Hematopoietic multipotent progenitor cell treated with erythropoietin and hydrocortisone succinate and interleukin-3 and kit ligand, for 17 days (in vitro differentiated cells): ENCODE measurements at regions not wholly inside any gene's neighbourhood (a gene's known extent, or its start where the extent isn't known, plus 50 kb on each side); places are given as distances from the start of the nearest gene placed in this dataset.

ENCODE experiments used
- DNase-seq: peaks from one replicate; pipeline ENCODE4 v3.0.0-alpha.2; 2015; ENCODE audit warnings: low spot score

DNA sequence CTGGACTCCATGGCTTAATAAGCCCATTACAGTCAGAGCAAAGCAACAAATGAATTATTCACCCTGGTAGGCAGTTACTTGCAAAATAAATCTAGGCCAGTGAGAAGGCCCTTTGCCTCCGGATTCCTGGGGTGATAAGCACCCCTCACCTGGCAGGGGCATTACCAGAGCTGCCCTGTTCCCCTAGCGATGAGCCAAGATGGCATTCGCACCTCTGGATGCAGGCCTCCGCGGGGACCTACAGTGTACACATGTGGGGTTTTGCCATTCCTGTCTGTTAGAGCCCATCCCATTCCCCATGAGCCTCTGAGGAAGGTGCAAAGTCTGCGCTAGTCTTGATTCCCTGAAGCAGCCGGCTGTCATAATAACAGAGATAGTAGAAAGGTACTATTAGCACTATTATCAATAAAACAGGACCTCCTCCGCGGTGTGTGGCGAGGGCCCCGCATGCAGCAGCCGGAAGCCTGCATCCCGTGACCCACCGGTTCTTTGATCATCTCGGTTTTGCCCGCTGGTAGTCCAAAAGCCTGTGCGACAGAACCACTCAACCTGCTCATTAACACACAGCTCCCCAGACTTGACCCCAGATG lies 344.3 kb downstream of the BRD1 start:
- DNase-seq, result no peak

GRCh38 chr22:49482811-49483210 lies 344.9 kb downstream of the BRD1 start:
- DNase-seq, result no peak

DNA sequence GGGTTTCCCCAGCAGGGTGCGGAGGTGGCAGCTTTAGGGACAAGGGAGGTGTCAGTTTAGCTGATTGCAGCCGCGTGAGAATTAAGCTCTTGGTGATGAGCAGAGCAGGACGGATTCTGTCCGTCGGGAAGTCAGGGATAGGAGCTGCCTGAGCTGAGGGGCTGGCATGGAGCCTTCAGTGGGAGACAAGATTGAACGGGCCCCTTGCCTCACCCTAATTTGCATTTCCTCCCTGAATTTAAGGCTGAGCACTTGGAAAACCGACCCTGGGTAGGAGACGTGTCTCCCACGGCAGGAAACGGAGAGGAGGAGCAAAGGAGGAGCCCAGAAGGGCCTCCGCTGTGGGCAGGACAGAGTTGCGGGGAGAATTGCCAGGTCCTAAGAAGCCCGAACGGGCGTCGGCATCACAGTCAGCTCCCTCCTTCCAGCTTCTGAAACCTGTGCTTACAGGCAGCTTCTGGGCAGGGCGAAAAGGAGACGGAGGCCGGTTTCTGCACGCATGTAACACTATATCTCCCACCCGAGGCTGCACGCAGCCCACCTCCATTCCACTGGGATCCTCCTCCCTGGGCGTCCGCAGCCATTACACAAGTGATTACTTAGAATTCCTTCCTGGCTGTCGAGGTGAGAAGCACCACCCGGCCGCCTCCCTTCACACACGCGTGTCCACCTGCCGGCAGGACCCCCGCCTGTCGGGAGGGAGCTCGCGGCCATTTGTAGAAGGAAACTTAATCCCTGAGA lies 345.8 kb downstream of the BRD1 start:
- DNase-seq, result no peak

GRCh38 chr22:49480896-49481658 lies 346.6 kb downstream of the BRD1 start:
- DNase-seq, result no peak

- no peak for DNase-seq
Measured at GRCh38 chr22:49480331-49480730, 347.3 kb downstream of the BRD1 start.

DNA sequence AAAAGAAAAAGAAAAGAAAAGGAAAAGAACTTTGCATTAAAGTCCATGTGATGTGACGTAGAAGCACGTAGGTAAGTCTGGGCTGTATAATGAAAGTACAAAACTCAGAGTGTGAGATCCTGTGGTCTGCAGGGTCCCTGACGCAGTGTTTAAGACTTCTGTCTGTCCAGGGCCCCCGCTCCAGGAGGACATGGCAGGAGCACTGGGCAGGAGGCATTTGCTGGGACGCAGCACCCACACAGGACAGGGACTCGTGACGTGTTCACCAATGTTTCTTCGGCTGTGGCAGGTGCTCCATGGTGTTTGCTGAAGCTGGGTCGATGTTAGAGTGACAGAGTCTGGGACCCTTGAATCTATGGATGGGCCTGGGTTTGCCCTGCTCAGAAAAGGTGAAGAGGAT lies 348.1 kb downstream of the BRD1 start:
- no peak for DNase-seq

GRCh38 chr22:49476800-49477400 lies 350.8 kb downstream of the BRD1 start:
- DNase-seq, result no peak

- DNase-seq, result no peak
Measured at GRCh38 chr22:49476176-49476575, 351.5 kb downstream of the BRD1 start.

- DNase-seq, result no peak
Measured at GRCh38 chr22:49475253-49475652, 352.4 kb downstream of the BRD1 start.

DNA sequence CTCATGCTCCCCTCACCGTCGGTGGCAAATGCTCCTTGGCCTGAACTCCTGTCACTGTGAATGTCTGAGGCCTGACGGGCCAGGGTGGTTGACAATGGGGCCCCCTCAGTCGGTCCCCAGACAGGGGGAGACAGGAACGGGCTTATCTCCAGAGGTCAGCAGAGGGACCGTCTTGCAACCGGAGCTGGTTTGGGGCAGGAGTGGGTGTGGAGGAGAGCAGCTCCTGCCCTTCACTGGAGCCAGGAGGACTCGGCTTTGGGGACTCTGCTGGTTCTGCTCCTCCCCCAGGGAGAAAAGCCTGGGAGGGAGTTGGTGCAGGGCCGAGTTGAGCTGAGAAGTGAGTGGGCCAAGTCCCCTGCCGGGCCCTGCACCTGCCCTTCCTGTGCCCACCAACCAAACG lies 354.4 kb downstream of the BRD1 start:
- no peak for DNase-seq

DNA sequence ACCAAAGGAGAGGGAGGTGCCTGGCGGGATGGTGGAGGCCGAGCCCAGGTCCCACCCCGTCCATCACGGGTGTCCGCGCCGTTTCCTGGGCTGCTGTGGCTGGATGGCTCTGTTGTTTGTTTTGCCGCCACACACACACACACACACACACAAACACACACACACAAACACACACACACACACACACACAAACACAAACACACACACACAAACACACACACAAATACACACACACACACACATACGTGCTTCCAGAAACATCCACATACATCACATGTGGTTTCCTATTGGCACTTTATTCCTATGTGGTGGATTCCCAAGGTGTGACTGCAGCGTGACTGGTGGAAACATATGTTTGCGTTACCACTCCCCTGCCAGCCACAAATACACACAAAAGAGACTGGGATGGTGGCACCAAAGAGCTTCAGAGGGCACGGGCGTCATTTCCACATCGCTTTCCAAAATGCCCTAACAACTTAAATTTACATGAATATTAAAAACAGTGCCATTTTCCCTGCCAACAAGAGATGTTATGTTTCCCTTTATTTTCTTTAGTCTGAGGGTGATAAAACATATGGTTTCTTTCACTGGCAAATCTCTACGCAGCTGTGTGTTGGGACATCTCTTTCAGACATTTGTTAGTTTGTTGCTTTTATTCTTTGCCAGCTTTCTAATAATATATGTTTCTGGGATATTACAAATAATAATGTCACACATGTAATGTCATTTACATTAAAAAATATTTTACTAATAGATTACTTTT lies 356.8 kb downstream of the BRD1 start:
- no peak for DNase-seq

DNA sequence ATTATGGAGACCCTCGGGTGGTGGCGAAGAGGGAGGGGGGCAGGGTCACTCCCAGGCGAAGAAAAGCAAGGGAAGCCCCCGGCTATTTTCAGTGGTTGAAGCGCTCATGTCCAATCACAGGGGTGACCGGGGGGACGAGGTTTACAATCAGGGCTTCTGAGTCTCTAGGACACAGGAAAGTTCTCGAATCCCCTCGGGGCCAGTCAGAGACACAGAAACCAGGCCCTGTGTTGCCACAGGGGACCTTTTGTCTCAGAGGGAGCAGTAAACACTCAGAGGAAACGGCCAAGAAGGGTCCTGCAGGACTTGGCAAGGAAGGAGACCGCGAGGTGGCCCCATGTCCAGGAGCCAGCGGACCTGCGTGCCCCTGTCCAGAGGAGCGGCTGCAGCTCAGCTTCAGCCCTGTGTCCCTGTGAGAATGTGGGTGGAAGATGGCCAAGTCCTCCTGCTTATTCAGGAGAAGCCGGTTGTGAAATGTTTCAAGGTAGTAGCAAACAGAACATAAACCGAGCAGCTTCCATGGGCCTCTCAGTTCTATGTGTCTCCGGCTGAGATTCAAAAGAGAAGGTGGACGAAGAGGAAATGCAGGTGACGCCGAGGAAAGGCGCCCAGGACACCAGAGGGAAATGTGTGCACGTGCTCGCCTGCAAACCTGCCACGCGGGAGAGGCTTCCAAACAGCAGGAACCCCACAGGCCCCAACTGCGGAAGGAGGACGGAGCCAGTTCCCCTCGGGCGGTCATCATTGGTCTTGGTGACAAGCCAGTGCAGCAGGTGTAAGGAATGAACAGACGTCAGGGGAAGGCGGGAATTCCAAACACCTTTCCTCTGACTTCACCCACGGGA lies 357.6 kb downstream of the BRD1 start:
- DNase-seq, result no peak

GRCh38 chr22:49468487-49469198 lies 359.0 kb downstream of the BRD1 start:
- DNase-seq, result no peak

- no peak for DNase-seq
Measured at GRCh38 chr22:49466878-49467595, 360.6 kb downstream of the BRD1 start.

DNA sequence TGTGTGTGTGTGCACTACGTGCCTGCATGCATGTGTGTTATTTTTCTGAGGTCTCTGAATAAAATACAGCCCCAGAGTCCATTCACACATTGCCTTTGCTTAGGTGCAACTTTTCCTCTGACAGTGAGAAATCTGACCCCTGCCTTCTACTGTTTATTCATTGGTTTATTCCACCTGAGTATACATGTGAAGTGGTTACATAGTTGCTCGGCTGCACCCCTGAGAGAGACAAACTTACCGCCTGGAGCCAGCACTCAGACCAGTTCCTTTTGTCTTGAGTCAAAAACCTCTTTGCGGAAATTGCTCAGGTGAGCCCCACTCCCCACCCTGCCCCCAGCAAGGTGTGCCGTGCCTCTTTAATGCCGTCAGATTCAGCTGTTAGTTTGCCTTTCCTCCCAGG lies 363.6 kb downstream of the BRD1 start:
- DNase-seq, result no peak

DNA sequence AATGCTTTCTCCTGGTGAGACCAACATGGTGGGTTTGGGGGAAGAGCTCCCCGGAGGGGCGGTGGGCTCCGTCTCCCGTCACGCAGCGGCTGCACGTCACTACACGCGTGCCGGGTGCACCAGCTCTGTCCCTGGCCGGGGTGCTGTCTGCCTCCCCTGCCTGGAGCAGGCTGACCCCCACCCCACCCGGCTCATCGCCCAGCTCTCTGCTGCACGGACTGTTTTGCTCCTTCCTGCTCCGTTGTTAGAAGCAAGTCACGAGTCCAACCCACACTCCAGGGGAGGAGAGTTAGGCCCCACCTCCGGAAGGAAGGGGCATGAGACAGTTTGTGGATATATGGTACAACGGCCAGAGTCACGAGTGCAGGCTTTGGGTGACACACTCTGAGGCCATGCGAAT lies 364.9 kb downstream of the BRD1 start:
- DNase-seq, result no peak

GRCh38 chr22:49462291-49462690 lies 365.4 kb downstream of the BRD1 start:
- DNase-seq, result no peak

DNA sequence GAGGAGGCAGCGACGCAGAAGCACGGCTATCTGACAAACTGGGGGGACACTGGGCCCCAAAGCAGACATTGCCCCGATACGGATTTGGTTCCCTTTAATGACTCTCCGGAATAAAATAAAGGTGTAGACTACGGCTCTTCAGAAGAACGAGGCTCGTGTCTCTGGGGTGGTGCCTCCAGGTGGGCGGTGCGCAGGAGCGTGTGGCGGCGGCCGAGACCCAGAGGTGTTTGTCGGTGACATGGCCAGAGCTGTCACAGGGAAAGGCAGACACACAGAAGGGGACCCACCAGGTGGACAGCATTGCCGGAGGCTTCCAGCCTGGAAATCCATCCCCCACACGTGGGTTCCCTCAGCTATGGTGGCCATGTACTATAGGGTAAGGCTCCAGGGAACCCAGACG lies 366.0 kb downstream of the BRD1 start:
- DNase-seq, result no peak

DNA sequence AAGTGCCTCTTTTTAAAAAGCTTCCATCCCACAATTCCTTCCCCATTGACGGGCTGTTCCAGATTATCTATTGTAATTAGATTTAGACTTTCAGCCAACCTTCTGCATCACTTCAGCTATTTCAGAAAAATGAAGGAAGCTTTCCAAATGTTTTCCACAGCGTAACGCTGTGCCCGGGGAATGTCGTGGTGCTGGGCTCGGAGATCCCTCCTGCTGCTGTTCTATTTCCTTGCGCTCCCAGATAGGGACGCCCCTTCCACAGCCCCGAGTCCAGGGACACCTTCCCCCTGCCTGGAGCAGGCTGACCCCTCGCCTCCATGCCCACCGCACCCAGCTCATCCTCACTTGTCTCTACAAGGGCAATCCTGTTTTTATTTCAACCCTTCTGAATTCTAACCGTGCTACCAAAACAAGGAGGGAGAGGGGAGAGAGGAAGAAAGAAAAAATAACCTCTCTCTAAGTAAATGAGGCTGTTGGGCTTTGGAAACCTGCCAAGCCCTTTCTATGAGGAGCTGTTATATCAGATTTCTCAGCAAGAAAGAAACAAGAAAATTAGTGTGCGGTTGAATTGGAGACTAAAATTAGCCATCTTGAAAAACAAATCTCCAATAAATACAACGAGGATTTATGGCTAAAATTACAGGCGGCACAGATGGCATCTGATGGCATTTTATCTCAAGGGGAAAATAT lies 366.9 kb downstream of the BRD1 start:
- no peak for DNase-seq
